Small intestine (tissue), 7 donors: ENCODE measurements at regions not wholly inside any gene's neighbourhood (a gene's known extent, or its start where the extent isn't known, plus 50 kb on each side); places are given as distances from the start of the nearest gene placed in this dataset.
"Not testable (repeated sequence)": the region's sequence is repeated elsewhere in the genome, so short reads cannot be mapped to it uniquely, and the experiment has no call there.

Experiments
- DNase-seq, 2 donors: peaks; one replicate each; pipeline versions ENCODE4 v3.0.0 to v3.0.0-alpha.2; 2013
- FAIRE-seq: peaks from 2 replicates; lab custom pipeline; 2012; peaks lifted over from hg19 to GRCh38; lab: Jason Lieb, UNC
- H3K27ac ChIP-seq, 3 donors: one replicate each; pipeline ENCODE4 v1.5.1; 2013; ENCODE audit warnings: low read length in 2 of 3, mild to moderate bottlenecking in 2 of 3, control low read depth in 1 of 3, inconsistent platforms in 1 of 3, low read depth in 1 of 3, moderate library complexity in 1 of 3
- H3K27me3 ChIP-seq, 3 donors: one replicate each; pipeline ENCODE4 v1.6.1; 2013; ENCODE audit warnings: low read length in 3 of 3, inconsistent platforms in 1 of 3; ENCODE audit not compliant: control insufficient read depth in 3 of 3, insufficient read depth in 3 of 3
- H3K36me3 ChIP-seq, 3 donors: one replicate each; pipeline ENCODE4 v1.6.1; 2013; ENCODE audit warnings: low read length in 3 of 3, inconsistent platforms in 1 of 3, low read depth in 1 of 3, mild to moderate bottlenecking in 1 of 3, moderate library complexity in 1 of 3; ENCODE audit not compliant: control insufficient read depth in 3 of 3, insufficient read depth in 2 of 3
- H3K4me1 ChIP-seq, 3 donors: one replicate each; pipeline ENCODE4 v1.6.1; 2013; ENCODE audit warnings: low read length in 2 of 3, inconsistent platforms in 1 of 3, low read depth in 1 of 3, mild to moderate bottlenecking in 1 of 3, moderate library complexity in 1 of 3; ENCODE audit not compliant: control insufficient read depth in 3 of 3, insufficient read depth in 2 of 3
- H3K4me3 ChIP-seq, 3 donors: one replicate each; pipeline ENCODE4 v1.5.1; 2013; ENCODE audit warnings: low read length in 3 of 3, control low read depth in 1 of 3, inconsistent platforms in 1 of 3, low read depth in 1 of 3, mild to moderate bottlenecking in 1 of 3, moderate library complexity in 1 of 3
- H3K9me3 ChIP-seq, 2 donors: one replicate each; pipeline ENCODE4 v1.6.1; 2013; ENCODE audit warnings: low read depth in 1 of 2, low read length in 1 of 2; ENCODE audit not compliant: control insufficient read depth in 2 of 2, insufficient read depth in 1 of 2
- WGBS, 3 donors: extraction: QIAGEN DNeasy Blood & Tissue Kit; methylation state at CpG; one replicate each; pipeline ENCODE4 v1.1.7; 2013; 5-methylcytosine and 5-hydroxymethylcytosine counted together
- donor health status: healthy with polysubstance abuse.
- donor health status: control.
- donor health status: control.
- donor health status: Bipolar disorder and iron deficiency.
- donor health status: healthy.

DNA sequence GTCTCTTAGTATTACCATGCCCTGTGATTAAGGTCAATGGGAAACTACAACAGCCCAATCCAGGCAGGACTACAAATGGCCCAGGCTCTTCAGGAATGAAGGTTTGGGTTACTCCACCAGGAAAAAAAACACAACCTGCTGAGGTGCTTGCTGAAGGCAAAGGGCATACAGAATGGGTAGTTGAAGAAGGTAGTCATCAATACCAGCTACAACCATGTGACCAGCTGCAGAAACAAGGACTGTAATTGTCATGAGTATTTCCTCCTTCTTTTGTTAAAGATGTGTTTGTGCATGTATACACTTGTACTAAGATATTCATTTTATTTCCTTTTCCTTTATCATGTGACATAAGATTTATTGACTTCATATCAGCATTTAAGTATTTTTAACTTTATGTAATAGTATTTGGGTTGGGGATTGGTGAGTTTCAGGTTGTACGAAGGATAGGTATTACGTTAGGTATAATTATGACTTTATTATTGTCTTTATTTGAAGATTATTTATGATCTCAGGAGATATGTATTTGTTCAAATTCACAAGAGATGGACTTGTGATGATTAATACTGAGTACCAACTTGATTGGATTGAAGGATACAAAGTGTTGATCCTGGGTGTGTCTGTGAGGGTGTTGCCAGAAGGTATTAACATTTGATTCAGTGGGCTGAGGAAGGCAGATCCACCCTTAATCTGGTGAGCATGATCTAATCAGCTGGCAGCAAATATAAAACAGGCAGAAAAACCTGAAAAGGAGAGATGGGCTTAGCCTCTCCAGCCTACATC, 256.0 kb upstream of the ATXN7L3B start:
- H3K9me3 ChIP-seq: peaks cover 0 to 13% of the 10 kb centered on the region in 2 donors
- WGBS, 3 donors: 86 to 91% (median 88%) methylated on average over 2 of the region's 2 CpGs
- not testable (repeated sequence) for H3K4me3 ChIP-seq, H3K36me3 ChIP-seq, FAIRE-seq, H3K4me1 ChIP-seq, H3K27me3 ChIP-seq, DNase-seq, H3K27ac ChIP-seq

DNA sequence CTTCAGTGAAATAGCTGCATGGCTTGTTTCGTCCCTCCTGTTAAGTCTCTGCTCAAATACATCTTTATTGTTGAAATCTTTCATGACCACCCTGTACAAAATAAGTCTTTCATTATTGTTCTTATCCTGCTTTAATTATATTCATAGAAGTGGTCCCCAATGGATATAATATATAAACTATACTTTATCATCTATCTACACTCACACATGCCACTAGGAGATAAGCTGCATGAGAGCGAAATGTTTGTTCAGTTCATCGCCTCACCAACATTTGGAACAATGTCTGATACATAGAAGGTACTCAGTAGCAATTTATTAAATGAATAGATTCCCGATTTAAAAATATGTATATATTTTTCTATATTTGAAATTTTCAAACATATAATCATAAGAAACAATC, 254.0 kb upstream of the ATXN7L3B start:
- WGBS, 3 donors: 80 to 84% (median 82%) methylated on average over 4 of the region's 4 CpGs
- FAIRE-seq: no peak

DNA sequence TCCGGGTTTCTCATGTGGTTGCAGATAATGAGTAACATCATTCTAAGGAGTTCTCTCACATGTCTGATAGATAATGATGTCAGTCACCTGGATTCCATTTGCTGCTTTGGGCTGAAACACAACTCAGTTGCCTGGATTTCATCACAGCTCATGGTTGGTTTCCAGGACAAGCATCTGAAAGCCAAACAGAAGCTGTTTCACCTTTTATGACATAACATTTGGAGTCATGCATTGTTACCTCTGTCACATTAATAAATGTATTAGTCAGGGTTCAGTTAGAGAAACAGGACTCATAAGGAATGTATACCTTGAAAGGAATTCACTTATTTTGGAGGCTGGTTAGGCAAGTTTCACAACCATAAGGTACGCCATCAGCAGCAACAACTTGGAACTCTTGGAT, 251.9 kb upstream of the ATXN7L3B start:
- Histone ChIP-seq H3K27ac (no peak overlapping the region), H3K27me3 (no peaks in the 10 kb centered on the region), H3K4me3 (no peak overlapping the region), H3K9me3 (no peaks in the 10 kb centered on the region), H3K36me3 (no peaks in the 10 kb centered on the region), H3K4me1 (no peaks in the 10 kb centered on the region)
- FAIRE-seq: no peak
- WGBS, 3 donors: 58 to 66% (median 63%) methylated on average over 2 of the region's 2 CpGs
- DNase-seq: no peak

More for the DNA sequence above, 254.0 kb upstream of the ATXN7L3B start:
- DNase-seq: no peak
- Histone ChIP-seq H3K27ac (no peak overlapping the region), H3K4me1 (no peaks in the 10 kb centered on the region), H3K9me3 (peaks cover 0 to 6% of the 10 kb centered on the region in 2 donors), H3K27me3 (peaks cover 0 to 2% (median 0%) of the 10 kb centered on the region in 3 donors), H3K4me3 (no peak overlapping the region), H3K36me3 (no peaks in the 10 kb centered on the region)

DNA sequence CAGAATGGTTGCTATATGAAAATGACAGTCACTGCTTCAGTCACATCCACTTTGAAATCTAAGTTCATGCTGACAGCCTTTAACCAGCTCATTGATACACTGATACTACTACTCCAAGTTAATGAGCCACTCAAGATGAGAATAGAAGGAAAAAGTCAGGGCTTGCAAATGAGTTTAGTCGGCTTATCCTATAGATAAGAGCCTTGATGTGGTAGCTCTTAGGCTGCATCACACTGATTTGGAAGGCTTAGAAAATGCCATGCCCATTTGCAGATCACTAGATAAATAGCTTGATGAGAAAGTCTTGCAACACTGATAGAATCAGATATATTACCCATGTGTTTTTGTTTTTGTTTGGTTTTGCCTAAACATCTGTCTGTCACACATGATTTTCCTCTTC, 251.4 kb upstream of the ATXN7L3B start:
- H3K27ac ChIP-seq: no peak overlapping the region
- no peak for DNase-seq
- no peaks in the 10 kb centered on the region for H3K27me3 ChIP-seq
- H3K4me1 ChIP-seq: no peaks in the 10 kb centered on the region
- WGBS, 3 donors: 30 to 44% (median 38%) methylated on average over 1 of the region's 1 CpG
- no peak for FAIRE-seq
- H3K4me3 ChIP-seq: no peak overlapping the region
- H3K9me3 ChIP-seq: no peaks in the 10 kb centered on the region
- no peaks in the 10 kb centered on the region for H3K36me3 ChIP-seq

DNA sequence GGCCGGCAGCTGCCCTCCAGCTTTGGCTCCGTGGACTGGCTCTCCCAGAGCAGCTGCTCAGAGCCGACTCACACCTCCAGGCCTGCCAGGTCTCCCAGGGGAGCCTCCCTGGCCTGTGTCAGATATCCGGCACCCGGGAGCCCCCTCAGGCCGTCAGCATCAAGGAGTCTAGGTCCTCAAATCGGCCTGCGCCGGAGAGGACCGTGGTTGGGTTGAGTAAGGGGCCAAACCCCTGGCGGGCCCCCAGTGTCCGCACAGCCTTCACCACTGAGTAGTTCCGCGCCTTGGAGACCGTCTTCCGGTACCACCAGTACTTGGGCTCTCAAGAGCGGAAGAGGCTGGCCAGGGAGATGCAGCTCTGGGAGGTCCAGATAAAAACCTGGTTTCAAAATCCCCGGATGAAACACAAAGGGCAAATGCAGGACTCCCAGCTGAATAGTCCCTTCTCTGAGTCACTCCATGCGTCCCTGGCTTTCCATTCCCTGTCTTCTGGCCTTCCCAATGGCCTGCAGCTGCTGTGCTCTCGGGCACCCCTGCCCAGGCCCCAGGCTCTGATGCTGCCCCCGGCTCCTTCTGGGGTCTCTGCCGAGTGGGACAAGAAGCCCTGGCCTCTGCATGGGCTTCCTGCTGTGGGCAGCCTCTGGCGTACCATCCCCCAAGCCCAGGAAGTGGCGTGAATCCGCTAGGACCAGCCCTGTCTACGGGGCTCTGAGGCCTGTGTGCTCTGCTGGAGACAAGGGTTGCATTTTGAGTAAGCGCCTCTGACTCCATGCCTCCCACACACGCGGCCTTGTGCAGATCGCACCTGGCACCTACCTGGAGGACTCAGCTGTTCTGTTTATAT, 245.1 kb upstream of the ATXN7L3B start:
- no peaks in the 10 kb centered on the region for H3K27me3 ChIP-seq
- no peak for DNase-seq
- H3K4me3 ChIP-seq: no peak overlapping the region
- H3K4me1 ChIP-seq: no peaks in the 10 kb centered on the region
- no peak overlapping the region for H3K27ac ChIP-seq
- H3K36me3 ChIP-seq: no peaks in the 10 kb centered on the region
- FAIRE-seq: no peak
- 87 to 88% (median 87%) methylated on average over 30 of the region's 30 CpGs for WGBS, 3 donors
- H3K9me3 ChIP-seq: peaks cover 0 to 3% of the 10 kb centered on the region in 2 donors

DNA sequence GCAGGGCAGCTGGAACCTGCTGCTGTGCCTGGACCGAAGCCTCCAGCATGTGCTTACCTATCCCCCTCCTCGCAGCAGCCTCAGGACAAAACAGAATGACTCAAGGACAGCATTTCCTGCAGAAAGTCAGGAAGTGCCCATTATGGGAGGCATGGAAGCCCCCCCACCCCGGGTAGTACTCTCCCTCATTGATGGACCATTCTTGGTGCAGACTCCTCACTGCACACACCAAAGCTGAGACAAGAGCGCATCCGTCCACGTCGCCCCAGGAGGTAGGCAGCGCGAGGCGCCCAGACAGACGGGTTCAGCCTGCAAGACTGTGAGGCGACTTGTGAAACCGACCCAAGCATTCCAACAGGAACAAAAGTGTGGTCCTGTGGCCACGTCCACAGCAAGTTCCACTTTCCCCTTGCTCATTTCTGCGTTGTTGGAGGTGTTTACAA, 243.9 kb upstream of the ATXN7L3B start:
- FAIRE-seq (no peak), DNase-seq (no peak)
- no peak overlapping the region for H3K27ac ChIP-seq
- no peaks in the 10 kb centered on the region for H3K36me3 ChIP-seq
- H3K9me3 ChIP-seq: peaks cover 0 to 3% of the 10 kb centered on the region in 2 donors
- no peak overlapping the region for H3K4me3 ChIP-seq
- WGBS, 3 donors: 84 to 89% (median 87%) methylated on average over 15 of the region's 15 CpGs
- H3K27me3 ChIP-seq: no peaks in the 10 kb centered on the region
- no peaks in the 10 kb centered on the region for H3K4me1 ChIP-seq

DNA sequence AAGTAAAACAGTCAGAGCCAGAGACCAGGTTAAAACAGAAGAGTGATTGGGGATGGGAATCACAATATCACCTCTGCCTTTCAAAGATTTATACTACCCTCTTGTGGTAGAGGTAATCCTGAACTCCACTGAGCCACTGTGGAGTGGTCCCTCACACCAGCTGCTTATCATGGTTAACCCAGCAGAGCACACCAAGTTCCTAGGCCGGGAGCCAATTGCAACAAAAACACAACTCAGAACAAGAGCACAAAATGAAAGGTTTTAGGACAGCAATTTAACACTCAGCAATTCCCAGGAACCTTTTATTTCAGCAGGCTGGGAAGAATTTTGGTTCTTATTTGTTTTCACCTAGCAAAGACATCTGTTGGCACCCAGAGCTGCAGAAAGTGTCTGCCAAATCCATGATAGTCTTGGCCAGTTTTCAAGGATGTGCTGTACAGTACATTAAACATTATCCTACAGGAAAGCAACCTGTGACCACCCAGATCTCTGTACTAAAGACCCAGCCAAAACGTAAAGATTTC, 220.5 kb upstream of the ATXN7L3B start:
- WGBS, 3 donors: 15 to 27% (median 19%) methylated on average over 2 of the region's 2 CpGs
- FAIRE-seq: no peak

DNA sequence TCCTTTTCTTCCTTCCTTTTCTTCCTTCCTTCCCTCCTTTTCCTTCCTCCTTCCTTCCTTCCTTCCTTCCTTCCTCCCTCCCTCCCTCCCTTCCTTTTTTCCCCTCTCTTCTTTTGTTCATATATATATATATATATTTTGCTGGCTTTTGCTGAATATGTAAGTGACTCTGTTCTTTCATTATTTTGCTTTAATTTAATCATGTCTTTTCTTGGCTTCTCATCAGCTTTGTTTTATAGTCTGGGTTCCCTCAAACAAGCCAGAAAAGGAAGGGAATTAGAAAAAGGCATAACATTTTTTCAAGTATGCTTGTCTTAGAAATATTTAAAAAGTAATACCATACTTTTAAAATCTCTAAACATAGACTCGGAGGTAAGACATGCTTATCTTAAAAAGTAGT, 219.9 kb upstream of the ATXN7L3B start:
- Histone ChIP-seq H3K36me3 (no peaks in the 10 kb centered on the region), H3K4me3 (no peak overlapping the region), H3K9me3 (no peaks in the 10 kb centered on the region), H3K27me3 (no peaks in the 10 kb centered on the region), H3K4me1 (no peaks in the 10 kb centered on the region), H3K27ac (no peak overlapping the region)
- 51 to 66% (median 54%) methylated on average over 1 of the region's 1 CpG for WGBS, 3 donors
- DNase-seq: no peak
- no peak for FAIRE-seq

More for the DNA sequence above, 220.5 kb upstream of the ATXN7L3B start:
- Histone ChIP-seq H3K36me3 (no peaks in the 10 kb centered on the region), H3K27me3 (no peaks in the 10 kb centered on the region), H3K27ac (no peak overlapping the region), H3K4me1 (no peaks in the 10 kb centered on the region), H3K4me3 (no peak overlapping the region), H3K9me3 (no peaks in the 10 kb centered on the region)
- DNase-seq: peak in 1 of 2 donors; percentile 1
